HCT116 (cell line): ENCODE measurements at regions not wholly inside any gene's neighbourhood (a gene's known extent, or its start where the extent isn't known, plus 50 kb on each side); places are given as distances from the start of the nearest gene placed in this dataset.

Experiments used
- EZH2 ChIP-seq: fragments of 200-600 bp; sonication (generic); IDR thresholded peaks from 2 replicates; pipeline ENCODE4 v1.6.1; 2017; ENCODE audit warnings: antibody characterized with exemption, mixed run types
- MAX ChIP-seq: IDR thresholded peaks from 2 replicates; pipeline ENCODE4 v1.6.1; 2012
- POLR2A ChIP-seq: IDR thresholded peaks from 2 replicates; pipeline ENCODE4 v1.7.0; 2011; ENCODE audit warnings: borderline replicate concordance; ENCODE audit not compliant: insufficient read depth, insufficient read length; ENCODE audit errors: extremely low read depth
- TF ChIP-seq, protein P1 (sequence below), 3 experiments: fragments of 200-600 bp in 1 of 3; sonication (generic) in 1 of 3; IDR thresholded peaks in 2 of 3; conservative IDR thresholded peaks in 1 of 3; 2 replicates each; pipeline ENCODE4 v1.5.1; 2012 to 2017; ENCODE audit warnings: low read depth in 2 of 3, low read length in 2 of 3, antibody characterized with exemption in 1 of 3, borderline replicate concordance in 1 of 3, control low read depth in 1 of 3, mild to moderate bottlenecking in 1 of 3, mixed read lengths in 1 of 3, mixed run types in 1 of 3, moderate library complexity in 1 of 3; ENCODE audit not compliant: insufficient read depth in 1 of 3
- TF ChIP-seq, protein P2 (sequence below): IDR thresholded peaks from 2 replicates; pipeline ENCODE4 v1.6.1; 2011; ENCODE audit warnings: mild to moderate bottlenecking, low read length, moderate library complexity; ENCODE audit not compliant: insufficient replicate concordance; ENCODE audit errors: extremely low read depth

- TF ChIP-seq, protein P1, sequence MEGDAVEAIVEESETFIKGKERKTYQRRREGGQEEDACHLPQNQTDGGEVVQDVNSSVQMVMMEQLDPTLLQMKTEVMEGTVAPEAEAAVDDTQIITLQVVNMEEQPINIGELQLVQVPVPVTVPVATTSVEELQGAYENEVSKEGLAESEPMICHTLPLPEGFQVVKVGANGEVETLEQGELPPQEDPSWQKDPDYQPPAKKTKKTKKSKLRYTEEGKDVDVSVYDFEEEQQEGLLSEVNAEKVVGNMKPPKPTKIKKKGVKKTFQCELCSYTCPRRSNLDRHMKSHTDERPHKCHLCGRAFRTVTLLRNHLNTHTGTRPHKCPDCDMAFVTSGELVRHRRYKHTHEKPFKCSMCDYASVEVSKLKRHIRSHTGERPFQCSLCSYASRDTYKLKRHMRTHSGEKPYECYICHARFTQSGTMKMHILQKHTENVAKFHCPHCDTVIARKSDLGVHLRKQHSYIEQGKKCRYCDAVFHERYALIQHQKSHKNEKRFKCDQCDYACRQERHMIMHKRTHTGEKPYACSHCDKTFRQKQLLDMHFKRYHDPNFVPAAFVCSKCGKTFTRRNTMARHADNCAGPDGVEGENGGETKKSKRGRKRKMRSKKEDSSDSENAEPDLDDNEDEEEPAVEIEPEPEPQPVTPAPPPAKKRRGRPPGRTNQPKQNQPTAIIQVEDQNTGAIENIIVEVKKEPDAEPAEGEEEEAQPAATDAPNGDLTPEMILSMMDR (IDR thresholded peaks at IDR 0.05 in 2 of 3, conservative IDR thresholded peaks at IDR 0.05 in 1 of 3; ENCODE audit: borderline replicate concordance in 1 of 3, insufficient read depth in 1 of 3, low read depth in 2 of 3, low read length in 2 of 3): no peak
- no peak for TF ChIP-seq POLR2A
- TF ChIP-seq, protein P2, sequence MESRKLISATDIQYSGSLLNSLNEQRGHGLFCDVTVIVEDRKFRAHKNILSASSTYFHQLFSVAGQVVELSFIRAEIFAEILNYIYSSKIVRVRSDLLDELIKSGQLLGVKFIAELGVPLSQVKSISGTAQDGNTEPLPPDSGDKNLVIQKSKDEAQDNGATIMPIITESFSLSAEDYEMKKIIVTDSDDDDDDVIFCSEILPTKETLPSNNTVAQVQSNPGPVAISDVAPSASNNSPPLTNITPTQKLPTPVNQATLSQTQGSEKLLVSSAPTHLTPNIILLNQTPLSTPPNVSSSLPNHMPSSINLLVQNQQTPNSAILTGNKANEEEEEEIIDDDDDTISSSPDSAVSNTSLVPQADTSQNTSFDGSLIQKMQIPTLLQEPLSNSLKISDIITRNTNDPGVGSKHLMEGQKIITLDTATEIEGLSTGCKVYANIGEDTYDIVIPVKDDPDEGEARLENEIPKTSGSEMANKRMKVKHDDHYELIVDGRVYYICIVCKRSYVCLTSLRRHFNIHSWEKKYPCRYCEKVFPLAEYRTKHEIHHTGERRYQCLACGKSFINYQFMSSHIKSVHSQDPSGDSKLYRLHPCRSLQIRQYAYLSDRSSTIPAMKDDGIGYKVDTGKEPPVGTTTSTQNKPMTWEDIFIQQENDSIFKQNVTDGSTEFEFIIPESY: no peak
- no peak for TF ChIP-seq EZH2
- no peak for TF ChIP-seq MAX
Measured at GRCh38 chr15:69917056-69917455, 180.7 kb downstream of the TLE3 start.
